ENCODE measurements at regions not wholly inside any gene's neighbourhood (a gene's known extent, or its start where the extent isn't known, plus 50 kb on each side); places are given as distances from the start of the nearest gene placed in this dataset.

- BruUV-seq (replicated peaks): no TSS peak
- CTCF ChIA-PET: no interaction called here
Observed at GRCh38 chr16:54369861-54370260, 83.3 kb upstream of the IRX3 start.

GRCh38 chr16:54366943-54367342 is 80.4 kb upstream of the IRX3 start:
- TF ChIP-seq SIN3A (IDR thresholded peaks at IDR 0.05; ENCODE audit: borderline replicate concordance, insufficient read depth, low read depth, low read length) (no peak), REST (IDR thresholded peaks at IDR 0.05; ENCODE audit: insufficient read depth in 1 of 2, low read depth in 2 of 2, low read length in 1 of 2) (no peak), POLR2AphosphoS5 (IDR thresholded peaks at IDR 0.05; ENCODE audit: low read depth, low read length) (no peak), TCF7L2 (IDR thresholded peaks at IDR 0.05; ENCODE audit: low read depth, low read length) (no peak), CTCF (IDR thresholded peaks at IDR 0.05) (no peak)
- no peaks in the 10 kb centered on the region for H3K27me3 ChIP-seq (ENCODE audit: control insufficient read depth, insufficient read depth, low read length)
- no peak overlapping the region for H3K27ac ChIP-seq (ENCODE audit: low read length)
- ChIA-PET POLR2A (no interaction called here), CTCF (no interaction called here)
- ATAC-seq (no peak), DNase-seq (ENCODE audit: low read depth, low spot score) (no peak)
- H3K4me1 ChIP-seq (ENCODE audit: control insufficient read depth, insufficient read depth, low read length): no peaks in the 10 kb centered on the region
- no peaks in the 10 kb centered on the region for H3K36me3 ChIP-seq (ENCODE audit: control insufficient read depth, insufficient read depth, low read length)
- in situ Hi-C loops (cut with HindIII; ENCODE audit: low pct_unique_long_range_greater_than_20kb, low sequenced_read_pairs): no loop called here
- no peak overlapping the region for H3K4me3 ChIP-seq (ENCODE audit: low read depth in 2 of 2, low read length in 2 of 2)
- BruUV-seq (replicated peaks): no TSS peak
- intact Hi-C loops (cut with micrococcal nuclease; ENCODE audit: unreplicated experiment): no loop called here
- no peaks in the 10 kb centered on the region for H3K9me3 ChIP-seq (ENCODE audit: control insufficient read depth, insufficient read depth, low read depth, low read length)

More at GRCh38 chr16:54369861-54370260, 83.3 kb upstream of the IRX3 start:
- Histone ChIP-seq H3K27me3 (ENCODE audit: control insufficient read depth, insufficient read depth, low read length) (no peaks in the 10 kb centered on the region), H3K36me3 (ENCODE audit: control insufficient read depth, insufficient read depth, low read length) (no peaks in the 10 kb centered on the region), H3K4me1 (ENCODE audit: control insufficient read depth, insufficient read depth, low read length) (no peaks in the 10 kb centered on the region), H3K27ac (ENCODE audit: low read length) (no peak overlapping the region), H3K4me3 (ENCODE audit: low read depth in 2 of 2, low read length in 2 of 2) (no peak overlapping the region), H3K9me3 (ENCODE audit: control insufficient read depth, insufficient read depth, low read depth, low read length) (no peaks in the 10 kb centered on the region)
- ATAC-seq (no peak), DNase-seq (ENCODE audit: low read depth, low spot score) (no peak)
- intact Hi-C loops (cut with micrococcal nuclease; ENCODE audit: unreplicated experiment): no loop called here
- POLR2A ChIA-PET: no interaction called here
- in situ Hi-C loops (cut with HindIII; ENCODE audit: low pct_unique_long_range_greater_than_20kb, low sequenced_read_pairs): no loop called here
- TF ChIP-seq SIN3A (IDR thresholded peaks at IDR 0.05; ENCODE audit: borderline replicate concordance, insufficient read depth, low read depth, low read length) (no peak), TCF7L2 (IDR thresholded peaks at IDR 0.05; ENCODE audit: low read depth, low read length) (no peak), REST (IDR thresholded peaks at IDR 0.05; ENCODE audit: insufficient read depth in 1 of 2, low read depth in 2 of 2, low read length in 1 of 2) (no peak), CTCF (IDR thresholded peaks at IDR 0.05) (no peak), POLR2AphosphoS5 (IDR thresholded peaks at IDR 0.05; ENCODE audit: low read depth, low read length) (no peak)
